ENCODE measurements at regions not wholly inside any gene's neighbourhood (a gene's known extent, or its start where the extent isn't known, plus 50 kb on each side); places are given as distances from the start of the nearest gene placed in this dataset.

GRCh38 chr6:120202878-120203277, 853.3 kb upstream of the MAN1A1 start:
- no peak for TF ChIP-seq CTCF (IDR thresholded peaks at IDR 0.05; ENCODE audit: control insufficient read depth, extremely low read depth, insufficient read depth)
- no peak overlapping the region for H3K4me3 ChIP-seq (ENCODE audit: low read depth, low read length)
- no peak for DNase-seq (ENCODE audit: low read depth)

DNA sequence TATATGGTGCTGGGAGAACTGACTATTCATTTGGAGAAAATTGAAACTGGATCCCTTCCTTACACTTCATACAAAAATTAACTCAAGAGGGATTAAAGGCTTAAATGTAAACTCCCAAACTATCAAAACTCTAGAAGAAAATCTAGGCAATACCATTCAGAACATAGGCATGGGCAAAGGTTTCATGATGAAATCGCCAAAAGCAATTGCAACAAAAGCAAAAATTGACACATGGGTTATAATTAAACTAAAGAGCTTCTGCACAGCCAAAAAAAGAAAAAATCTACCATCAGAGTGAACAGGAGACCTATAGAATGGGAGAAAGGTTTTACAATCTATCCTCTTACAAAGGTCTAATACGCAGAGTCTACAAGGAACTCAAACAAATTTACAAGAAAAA, 851.3 kb upstream of the MAN1A1 start:
- no peak for DNase-seq (ENCODE audit: low read depth)
- H3K4me3 ChIP-seq (ENCODE audit: low read depth, low read length) = no peak overlapping the region
- TF ChIP-seq CTCF (IDR thresholded peaks at IDR 0.05; ENCODE audit: control insufficient read depth, extremely low read depth, insufficient read depth) = no peak

- DNase-seq (ENCODE audit: low read depth) = no peak
Measured at GRCh38 chr6:120198033-120198432, 848.5 kb upstream of the MAN1A1 start.

GRCh38 chr6:120186080-120186479, 836.5 kb upstream of the MAN1A1 start:
- no peak for DNase-seq (ENCODE audit: low read depth)
- no peak for TF ChIP-seq CTCF (IDR thresholded peaks at IDR 0.05; ENCODE audit: control insufficient read depth, extremely low read depth, insufficient read depth)
- no peak overlapping the region for H3K4me3 ChIP-seq (ENCODE audit: low read depth, low read length)

More at GRCh38 chr6:120198033-120198432, 848.5 kb upstream of the MAN1A1 start:
- no peak overlapping the region for H3K4me3 ChIP-seq (ENCODE audit: low read depth, low read length)
- TF ChIP-seq CTCF (IDR thresholded peaks at IDR 0.05; ENCODE audit: control insufficient read depth, extremely low read depth, insufficient read depth) = no peak

DNA sequence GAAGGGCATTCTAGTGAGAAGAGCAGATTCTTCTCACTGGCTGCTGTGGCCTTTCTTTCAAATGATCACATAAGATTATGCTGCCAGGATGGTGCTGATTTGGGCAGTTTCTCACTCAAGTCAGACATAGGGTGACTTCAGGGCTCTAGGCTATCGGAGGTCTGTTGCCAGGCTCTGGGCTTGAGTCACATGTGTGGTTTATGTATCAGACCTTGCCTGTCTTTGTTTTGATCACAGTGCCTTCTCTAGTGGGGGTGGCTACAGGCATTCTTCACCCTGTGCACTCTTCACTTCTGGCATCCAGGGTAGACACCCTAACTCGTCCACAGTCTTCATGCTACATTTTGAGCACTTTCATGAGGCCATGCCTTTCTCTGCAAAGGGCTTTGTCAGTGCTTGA, 823.7 kb upstream of the MAN1A1 start:
- no peak overlapping the region for H3K4me3 ChIP-seq (ENCODE audit: low read depth, low read length)
- TF ChIP-seq CTCF (IDR thresholded peaks at IDR 0.05; ENCODE audit: control insufficient read depth, extremely low read depth, insufficient read depth) = no peak
- no peak for DNase-seq (ENCODE audit: low read depth)

DNA sequence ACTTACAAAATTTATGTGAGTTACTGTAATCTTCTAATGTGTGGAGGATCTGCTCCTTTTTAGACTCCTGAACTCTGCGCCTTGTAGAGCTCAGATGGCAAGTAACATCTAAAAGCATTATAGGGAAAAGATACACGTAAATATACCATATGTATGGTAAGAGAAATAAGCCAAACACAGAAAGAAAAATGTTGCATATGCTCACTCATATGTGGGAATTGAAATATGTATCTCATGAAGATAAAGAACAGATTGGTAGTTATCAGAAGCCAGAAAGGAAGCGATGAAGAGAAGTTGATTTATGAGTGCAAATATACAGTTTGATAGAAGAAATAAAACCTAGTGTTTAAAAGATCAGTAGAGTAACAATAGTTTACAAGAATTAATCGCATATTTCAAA, 815.0 kb upstream of the MAN1A1 start:
- no peak for DNase-seq (ENCODE audit: low read depth)
- H3K4me3 ChIP-seq (ENCODE audit: low read depth, low read length) = no peak overlapping the region
- no peak for TF ChIP-seq CTCF (IDR thresholded peaks at IDR 0.05; ENCODE audit: control insufficient read depth, extremely low read depth, insufficient read depth)

GRCh38 chr6:120157873-120158272, 808.3 kb upstream of the MAN1A1 start:
- DNase-seq (ENCODE audit: low read depth) = no peak
- TF ChIP-seq CTCF (IDR thresholded peaks at IDR 0.05; ENCODE audit: control insufficient read depth, extremely low read depth, insufficient read depth) = no peak

More at GRCh38 chr6:120157873-120158272, 808.3 kb upstream of the MAN1A1 start:
- no peak overlapping the region for H3K4me3 ChIP-seq (ENCODE audit: low read depth, low read length)

Data from LNCaP clone FGC (cell line).